ENCODE measurements at regions not wholly inside any gene's neighbourhood (a gene's known extent, or its start where the extent isn't known, plus 50 kb on each side); places are given as distances from the start of the nearest gene placed in this dataset.

GRCh38 chr13:38202740-38203139 is 146.9 kb upstream of the UFM1 start:
- TF ChIP-seq POLR2A (IDR thresholded peaks at IDR 0.05; ENCODE audit: low read length) (no peak), GATA1 (IDR thresholded peaks at IDR 0.05; ENCODE audit: low read depth, low read length) (no peak)
